Erythroblast (primary cell): ENCODE measurements at regions not wholly inside any gene's neighbourhood (a gene's known extent, or its start where the extent isn't known, plus 50 kb on each side); places are given as distances from the start of the nearest gene placed in this dataset.

ENCODE experiments used
- DNase-seq, 2 experiments: peaks; one replicate each; lab custom pipeline; 2025; lab: John Stamatoyannopoulos, UW
- GATA1 ChIP-seq: IDR thresholded peaks from 2 replicates; pipeline ENCODE4 v1.6.1; 2011; ENCODE audit warnings: low read depth, mild to moderate bottlenecking, control low read depth, low read length, moderate library complexity
- POLR2A ChIP-seq: IDR thresholded peaks from 2 replicates; pipeline ENCODE4 v1.6.1; 2011; ENCODE audit warnings: mild to moderate bottlenecking, low read length

DNA sequence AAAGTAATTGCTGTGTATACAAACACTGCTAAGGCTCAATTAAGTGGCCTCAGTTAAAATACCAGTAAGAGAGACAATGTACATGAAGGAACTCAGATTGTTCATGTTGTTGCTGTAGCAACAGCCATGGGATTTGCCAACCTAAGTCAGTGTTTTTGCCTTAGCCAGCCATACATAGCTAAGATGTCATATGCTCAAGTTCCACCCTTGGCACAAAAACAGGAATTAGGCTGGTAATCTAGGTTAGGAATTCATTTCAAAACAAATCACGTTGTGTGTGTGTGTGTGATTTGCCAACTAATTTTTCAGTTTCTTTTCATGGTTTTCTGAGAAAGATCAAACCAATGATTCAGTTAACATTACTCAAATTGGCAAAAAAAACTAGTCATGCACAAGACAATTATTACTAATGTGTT lies 143.7 kb upstream of the KCNMB2 start:
- TF ChIP-seq POLR2A (no peak), GATA1 (no peak)
- no peak for DNase-seq

DNA sequence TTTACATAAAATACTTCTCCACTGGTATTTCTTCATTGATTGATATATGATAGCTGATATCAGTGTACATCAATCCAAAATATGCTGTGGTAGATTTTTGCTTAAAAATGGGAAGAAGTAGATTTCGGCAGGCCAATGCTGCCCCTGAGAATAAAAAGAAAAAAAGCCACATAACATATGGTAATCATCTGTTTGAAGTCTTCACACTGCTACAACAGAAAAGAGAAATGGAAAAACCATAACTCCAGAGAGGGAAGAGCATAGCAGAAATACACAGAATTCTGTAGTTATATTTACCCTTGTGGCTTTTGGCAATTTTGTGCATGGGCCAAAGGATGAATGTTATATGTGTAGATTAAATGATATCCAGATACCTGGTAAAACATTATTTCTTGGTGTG lies 143.1 kb upstream of the KCNMB2 start:
- TF ChIP-seq GATA1 (no peak), POLR2A (no peak)
- no peak for DNase-seq

DNA sequence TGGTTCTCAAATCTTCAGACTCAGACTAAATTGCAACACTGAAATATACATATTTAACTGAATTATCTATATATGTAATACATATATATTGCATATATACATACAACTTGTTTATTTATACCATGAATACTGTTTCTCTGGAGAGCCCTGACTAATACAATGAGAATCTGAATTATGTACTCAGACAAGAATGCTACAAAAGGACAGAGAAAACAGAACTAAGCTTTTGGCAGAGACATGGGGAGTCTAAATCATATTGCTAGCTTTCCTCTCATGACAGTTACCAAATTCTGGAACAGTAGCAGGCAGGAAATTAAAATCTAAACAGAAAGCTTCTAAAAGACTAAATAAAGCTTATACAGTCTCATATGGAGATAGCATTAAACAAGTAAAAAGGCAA lies 142.4 kb upstream of the KCNMB2 start:
- TF ChIP-seq POLR2A (no peak), GATA1 (no peak)
- DNase-seq: no peak

DNA sequence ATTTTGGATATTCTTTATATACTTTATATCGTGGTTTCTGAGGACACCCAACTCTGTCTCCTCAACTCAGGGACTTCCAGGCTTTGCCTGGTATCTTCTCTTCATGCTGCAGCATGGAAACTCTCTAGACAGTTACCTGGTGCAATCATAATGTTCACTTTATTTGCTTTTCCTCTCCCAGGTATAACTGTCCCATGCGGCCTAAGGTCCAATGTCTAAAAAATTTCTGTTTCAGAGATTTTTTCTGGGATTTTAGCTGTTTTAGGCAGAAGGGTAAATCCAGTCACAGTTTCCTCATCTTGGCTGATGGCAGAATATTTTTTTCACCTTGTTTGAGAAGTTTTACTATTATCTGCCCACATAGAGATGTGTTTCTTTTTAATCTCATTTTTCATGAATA lies 139.9 kb upstream of the KCNMB2 start:
- TF ChIP-seq POLR2A (no peak), GATA1 (no peak)
- no peak for DNase-seq

DNA sequence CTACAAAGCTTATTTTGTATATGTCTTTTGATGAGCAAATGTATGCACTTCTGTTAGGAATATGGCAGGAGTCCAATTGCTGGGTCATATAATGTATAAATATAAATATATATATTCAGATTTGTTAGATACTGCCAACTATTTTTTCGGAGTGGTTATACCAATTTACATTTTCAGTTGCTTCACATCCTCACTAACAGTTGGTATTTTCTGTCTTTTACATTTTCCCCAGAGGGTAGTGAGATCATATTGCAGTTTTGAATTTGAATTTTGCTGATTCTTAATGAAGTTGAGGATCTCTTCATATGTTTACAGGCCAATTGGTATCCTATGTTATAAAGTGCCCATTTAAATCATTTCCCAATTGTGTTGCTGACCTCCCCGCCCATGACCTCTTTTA lies 139.0 kb upstream of the KCNMB2 start:
- no peak for TF ChIP-seq GATA1
- TF ChIP-seq POLR2A: no peak
- DNase-seq: no peak

DNA sequence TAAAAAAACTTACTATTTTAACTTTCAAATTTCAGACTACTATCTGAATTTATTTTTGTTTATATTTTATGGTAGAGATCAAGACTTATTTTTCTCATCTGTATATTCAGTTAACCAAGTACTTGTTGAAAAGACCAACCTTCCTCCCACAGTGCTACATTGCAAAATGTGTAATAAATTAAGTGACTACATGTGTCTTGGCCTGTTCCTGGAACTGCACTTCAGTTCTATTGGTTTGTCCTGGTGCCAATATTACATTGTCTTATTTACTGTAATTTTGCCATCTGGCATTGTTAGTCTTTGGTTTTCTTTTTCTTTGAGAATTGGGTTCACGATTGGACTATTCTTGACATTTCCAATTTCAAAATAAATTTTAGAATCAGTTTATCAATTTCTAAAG lies 138.4 kb upstream of the KCNMB2 start:
- no peak for DNase-seq
- TF ChIP-seq POLR2A (no peak), GATA1 (no peak)

DNA sequence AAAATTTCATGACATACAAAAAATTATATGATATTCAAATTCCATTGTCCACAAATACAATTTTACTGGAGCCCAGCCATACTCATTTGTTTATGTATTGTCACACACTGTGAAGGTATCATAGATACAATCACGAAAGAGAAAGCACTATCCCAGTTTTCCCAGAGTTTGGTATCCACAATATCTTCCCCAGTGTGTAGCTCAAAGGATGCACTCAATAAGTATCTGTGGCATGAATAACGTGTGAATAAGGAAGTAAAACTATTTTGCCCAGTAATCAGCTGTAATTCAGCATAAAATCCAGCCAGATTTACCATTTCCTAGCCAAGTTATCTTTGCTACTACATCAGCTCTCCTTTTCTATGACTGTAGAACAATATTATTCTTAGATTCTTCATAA lies 131.3 kb upstream of the KCNMB2 start:
- TF ChIP-seq POLR2A (no peak), GATA1 (no peak)
- DNase-seq: no peak

DNA sequence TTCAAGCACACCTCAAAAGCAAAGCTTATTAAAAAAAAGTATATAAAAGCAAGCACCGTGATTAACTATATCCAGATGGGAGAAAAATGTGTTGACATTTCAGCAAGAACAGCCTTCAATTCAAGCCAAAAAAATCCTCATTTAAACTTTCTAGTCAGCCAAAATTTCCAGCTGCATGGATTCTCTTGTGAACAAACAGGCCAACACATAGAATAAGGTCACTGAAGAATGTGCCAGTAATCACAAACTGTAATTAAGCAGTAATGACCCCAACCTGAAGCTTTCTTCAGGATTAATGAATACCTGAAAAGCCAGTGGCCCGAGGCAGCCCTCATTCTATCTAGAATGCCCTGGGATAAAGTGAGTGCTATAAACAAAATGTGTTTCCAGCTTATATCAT lies 130.7 kb upstream of the KCNMB2 start:
- DNase-seq: no peak
- TF ChIP-seq GATA1: no peak
- no peak for TF ChIP-seq POLR2A

DNA sequence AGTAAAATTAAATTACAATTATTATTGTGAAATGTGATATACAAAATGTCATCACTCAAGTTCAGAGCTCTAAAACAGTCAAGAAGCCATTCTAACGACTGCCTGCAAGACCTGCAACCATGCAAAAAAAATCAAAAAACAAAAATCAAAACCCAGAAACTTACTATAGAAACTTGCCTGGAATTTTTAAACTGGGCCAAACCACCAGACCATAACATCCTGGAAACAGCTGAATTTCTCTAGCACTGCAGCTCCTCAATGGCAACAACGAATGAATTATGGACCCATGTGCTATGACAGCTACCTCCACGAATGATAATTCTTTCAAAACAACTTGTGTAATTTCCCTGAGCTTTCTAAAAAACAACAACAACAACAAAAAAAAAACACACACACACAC lies 130.0 kb upstream of the KCNMB2 start:
- DNase-seq: no peak
- no peak for TF ChIP-seq POLR2A
- TF ChIP-seq GATA1: no peak

DNA sequence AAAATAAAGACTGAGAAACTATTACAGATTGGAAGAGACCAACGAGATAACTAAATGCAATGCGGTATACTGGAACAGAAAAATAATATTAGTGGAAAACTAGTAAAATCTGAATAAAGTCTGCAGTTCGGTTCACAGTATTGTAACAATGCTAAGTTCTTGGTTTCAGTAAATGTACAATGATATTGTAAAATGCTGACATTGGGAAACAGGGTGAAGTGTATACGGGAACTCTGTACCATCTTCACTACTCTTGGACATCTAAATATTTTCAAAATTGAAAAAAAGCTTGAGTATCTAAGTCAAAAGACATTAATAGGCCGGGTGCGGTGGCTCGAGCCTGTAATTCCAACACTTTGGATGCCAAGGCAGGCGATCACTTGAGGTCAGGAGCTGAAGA lies 120.9 kb upstream of the KCNMB2 start:
- TF ChIP-seq GATA1 (no peak), POLR2A (no peak)
- DNase-seq: no peak

DNA sequence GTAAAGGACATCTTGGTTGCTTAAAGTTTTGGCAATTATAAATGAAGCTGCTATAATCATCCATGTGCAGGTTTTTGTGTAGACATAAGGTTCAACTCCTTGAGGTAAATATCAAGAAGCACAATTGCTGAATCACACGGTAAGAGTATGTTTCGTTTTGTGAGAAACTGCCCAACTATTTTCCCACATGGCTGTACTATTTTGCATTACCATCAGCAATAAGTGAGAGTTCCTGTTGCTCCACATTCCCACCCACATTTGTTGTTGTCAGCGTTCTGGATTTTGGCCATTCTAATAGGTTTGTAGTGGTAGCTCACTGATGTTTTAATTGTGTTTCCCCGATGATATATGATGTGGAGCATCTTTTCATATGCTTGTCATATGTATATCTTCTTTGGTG lies 118.5 kb upstream of the KCNMB2 start:
- no peak for DNase-seq
- TF ChIP-seq GATA1 (no peak), POLR2A (no peak)

DNA sequence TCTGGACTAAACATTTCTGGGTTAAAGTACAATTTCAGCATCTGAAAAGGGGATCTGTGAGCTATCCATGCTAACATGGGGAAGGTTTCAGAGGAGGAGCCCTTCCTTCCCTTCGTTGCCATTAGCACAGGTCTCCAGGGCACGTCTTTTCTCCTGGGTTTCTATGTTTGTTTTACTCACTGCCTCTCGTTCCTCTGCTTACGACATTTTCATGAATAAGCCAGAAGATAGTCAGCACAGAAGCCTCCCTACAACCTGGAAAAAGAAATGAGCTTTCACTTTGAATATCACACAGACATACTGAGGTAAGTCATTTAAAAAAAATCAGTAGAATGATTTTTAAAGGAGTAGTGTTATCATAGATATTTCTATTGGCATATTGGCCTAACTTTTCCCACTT lies 117.2 kb upstream of the KCNMB2 start:
- DNase-seq: no peak
- TF ChIP-seq GATA1: no peak

DNA sequence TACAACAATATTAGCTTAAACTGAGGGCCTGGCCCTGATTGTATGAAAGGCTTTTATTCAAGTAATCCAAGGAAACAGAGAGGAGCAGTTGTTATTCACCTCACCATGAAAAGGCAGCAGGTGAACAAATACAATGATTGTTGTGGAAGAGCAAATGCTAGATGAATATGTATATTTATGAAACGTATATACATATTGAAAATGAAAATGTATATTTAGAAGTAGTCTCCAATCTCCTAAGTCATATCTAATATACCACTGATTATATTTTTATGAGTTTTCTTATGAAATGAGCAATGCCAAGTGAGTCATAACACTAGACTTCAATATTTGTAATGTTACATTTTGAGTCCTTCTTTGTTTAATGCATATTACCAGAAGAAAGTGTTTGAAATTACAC lies 116.2 kb upstream of the KCNMB2 start:
- no peak for DNase-seq
- TF ChIP-seq POLR2A: no peak
- no peak for TF ChIP-seq GATA1

DNA sequence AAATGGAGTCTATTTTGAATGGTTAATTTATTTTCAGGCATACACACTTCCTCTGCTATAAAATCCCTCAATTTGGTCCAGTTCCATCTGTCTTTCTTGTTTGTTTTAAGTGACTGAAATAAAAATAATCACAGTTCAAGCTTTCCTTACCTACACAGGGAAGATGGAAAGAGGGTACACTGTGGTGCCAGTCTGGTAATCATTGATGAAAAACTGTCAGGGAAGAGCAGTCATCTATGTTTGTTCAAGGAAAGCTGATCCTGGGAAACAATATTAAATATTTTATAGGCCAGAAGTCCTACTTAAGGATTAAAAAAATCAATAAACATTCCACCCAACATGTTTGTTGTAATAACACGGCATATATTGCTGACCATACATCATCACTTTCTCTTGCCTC lies 115.2 kb upstream of the KCNMB2 start:
- TF ChIP-seq POLR2A (no peak), GATA1 (no peak)
- no peak for DNase-seq

DNA sequence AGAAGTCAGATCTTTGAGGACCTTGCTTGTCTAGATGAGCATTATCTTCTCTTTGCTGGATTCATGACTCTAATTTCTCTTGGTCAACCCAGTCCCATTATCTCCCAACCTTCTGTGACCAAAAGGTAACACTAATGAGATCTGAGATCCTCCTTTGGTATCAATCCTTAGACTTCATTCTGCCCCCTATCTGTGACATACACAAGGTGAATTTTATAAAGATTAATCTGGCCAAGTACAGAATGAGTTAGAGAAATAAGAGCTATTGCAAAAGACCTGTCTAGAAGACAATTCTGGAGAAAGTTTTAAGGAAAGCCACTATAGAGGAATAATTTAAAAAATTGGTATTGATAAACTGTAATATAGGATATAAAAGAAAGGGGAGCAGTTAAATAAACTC lies 113.8 kb upstream of the KCNMB2 start:
- no peak for TF ChIP-seq POLR2A
- TF ChIP-seq GATA1: no peak

DNA sequence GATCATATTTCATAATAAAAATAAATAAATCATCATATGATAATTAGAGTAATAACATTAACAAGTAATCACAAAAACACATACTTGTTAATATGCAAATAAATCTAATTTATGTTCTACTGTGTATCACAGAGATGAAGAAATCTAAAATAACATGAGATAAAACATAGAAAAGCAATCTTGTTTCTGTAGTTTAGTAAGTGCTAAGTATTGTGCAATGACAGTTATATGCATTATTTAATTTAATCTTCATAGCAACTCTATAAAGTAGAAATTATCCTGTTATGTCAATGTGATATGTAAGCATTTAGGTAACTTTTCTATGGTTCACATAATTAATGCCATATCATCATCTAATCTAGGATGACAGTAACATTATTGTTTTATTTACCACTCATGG lies 108.2 kb upstream of the KCNMB2 start:
- no peak for TF ChIP-seq POLR2A
- TF ChIP-seq GATA1: no peak
- no peak for DNase-seq

More for the DNA sequence above, 113.8 kb upstream of the KCNMB2 start:
- DNase-seq: no peak
